Loucy (cell line): ENCODE measurements at regions not wholly inside any gene's neighbourhood (a gene's known extent, or its start where the extent isn't known, plus 50 kb on each side); places are given as distances from the start of the nearest gene placed in this dataset.

Experiments
- H2AFZ ChIP-seq: fragments of 200-600 bp; sonication (generic); 2 replicates; pipeline ENCODE4 v1.6.0; 2016; ENCODE audit warnings: antibody characterized with exemption, mild to moderate bottlenecking, low read length, moderate library complexity
- H3F3A ChIP-seq: fragments of 200-600 bp; 2 replicates; pipeline ENCODE4 v1.6.0; 2016; ENCODE audit warnings: antibody characterized with exemption, low read depth, mild to moderate bottlenecking
- H3K27me3 ChIP-seq: fragments of 200-600 bp; sonication (generic); 2 replicates; pipeline ENCODE4 v1.6.1; 2014; ENCODE audit warnings: low read length, mild to moderate bottlenecking; ENCODE audit not compliant: insufficient read depth, poor library complexity, severe bottlenecking
- H3K36me3 ChIP-seq: fragments of 200-600 bp; sonication (generic); 2 replicates; pipeline ENCODE4 v1.6.1; 2016; ENCODE audit warnings: low read length; ENCODE audit not compliant: insufficient read depth
- H3K4me1 ChIP-seq: fragments of 200-600 bp; sonication (generic); 2 replicates; pipeline ENCODE4 v1.5.1; 2014; ENCODE audit warnings: low read length, mild to moderate bottlenecking; ENCODE audit not compliant: insufficient read depth, poor library complexity, severe bottlenecking
- H3K4me2 ChIP-seq: fragments of 200-600 bp; sonication (generic); 2 replicates; pipeline ENCODE4 v1.6.0; 2014; ENCODE audit warnings: antibody characterized with exemption, low read length, low read depth, mild to moderate bottlenecking; ENCODE audit not compliant: poor library complexity, severe bottlenecking
- H3K4me3 ChIP-seq: fragments of 200-600 bp; sonication (generic); 2 replicates; pipeline ENCODE4 v1.5.1; 2014; ENCODE audit warnings: low read length, mild to moderate bottlenecking, mixed read lengths; ENCODE audit not compliant: poor library complexity, severe bottlenecking
- H3K79me2 ChIP-seq: fragments of 200-600 bp; sonication (generic); 2 replicates; pipeline ENCODE4 v1.6.1; 2014; ENCODE audit warnings: low read length; ENCODE audit not compliant: insufficient read depth
- H3K9ac ChIP-seq: fragments of 200-600 bp; sonication (generic); 2 replicates; pipeline ENCODE4 v1.6.0; 2014; ENCODE audit warnings: mild to moderate bottlenecking, low read depth, low read length, moderate library complexity; ENCODE audit not compliant: poor library complexity, severe bottlenecking
- H3K9me2 ChIP-seq: fragments of 200-600 bp; sonication (generic); replicated peaks from 2 replicates; pipeline ENCODE4 v1.6.1; 2016; ENCODE audit warnings: low read depth, low read length, mixed read lengths
- H3K9me3 ChIP-seq: fragments of 200-600 bp; sonication (generic); 2 replicates; pipeline ENCODE4 v1.6.1; 2014; ENCODE audit warnings: mild to moderate bottlenecking, antibody characterized with exemption, low read length, low read depth; ENCODE audit not compliant: insufficient read depth
- H4K20me1 ChIP-seq: fragments of 200-600 bp; sonication (generic); 2 replicates; pipeline ENCODE4 v1.6.0; 2014; ENCODE audit warnings: antibody characterized with exemption, low read length, mild to moderate bottlenecking; ENCODE audit not compliant: insufficient read depth, poor library complexity, severe bottlenecking
- EZH2phosphoT487 ChIP-seq: fragments of 200-600 bp; IDR thresholded peaks from 2 replicates; pipeline ENCODE4 v1.6.1; 2018; ENCODE audit warnings: antibody characterized with exemption, mild to moderate bottlenecking, moderate library complexity, borderline replicate concordance
- TF ChIP-seq, protein P1 (sequence below): fragments of 200-600 bp; sonication (generic); conservative IDR thresholded peaks from 2 replicates; pipeline ENCODE4 v1.5.1; 2014; ENCODE audit warnings: mild to moderate bottlenecking, antibody characterized with exemption, low read length

DNA sequence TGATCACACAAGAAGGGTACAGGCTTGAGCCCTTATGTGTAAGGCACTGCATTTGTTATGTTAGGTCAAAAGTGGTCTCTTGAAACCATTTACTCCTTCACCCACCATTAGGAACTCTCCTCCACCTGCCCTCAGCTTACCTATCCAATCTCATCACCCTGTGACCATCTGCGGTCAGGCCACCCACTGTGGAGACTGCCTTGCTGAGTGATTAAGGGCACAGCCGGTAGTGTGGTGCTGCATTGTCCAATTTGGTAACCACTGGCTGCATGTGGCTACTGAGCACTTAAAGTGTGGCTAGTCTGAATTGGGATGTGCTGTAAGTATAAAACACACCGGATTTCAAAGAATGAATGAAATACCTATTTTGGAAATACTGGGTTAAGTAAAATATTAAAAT is 177.1 kb upstream of the PARP11 start:
- Histone ChIP-seq H3K4me3 (no peak overlapping the region), H3K79me2 (no peaks in the 10 kb centered on the region), H3K9ac (no peak overlapping the region), H4K20me1 (no peaks in the 10 kb centered on the region), H3K4me2 (no peak overlapping the region), H3K27me3 (peaks cover 4% of the 10 kb centered on the region), H3K36me3 (no peaks in the 10 kb centered on the region), H2AFZ (no peak overlapping the region), H3K9me3 (no peaks in the 10 kb centered on the region), H3K9me2 (no peaks in the 10 kb centered on the region), H3F3A (no peaks in the 10 kb centered on the region), H3K4me1 (no peaks in the 10 kb centered on the region)
- TF ChIP-seq, protein P1, sequence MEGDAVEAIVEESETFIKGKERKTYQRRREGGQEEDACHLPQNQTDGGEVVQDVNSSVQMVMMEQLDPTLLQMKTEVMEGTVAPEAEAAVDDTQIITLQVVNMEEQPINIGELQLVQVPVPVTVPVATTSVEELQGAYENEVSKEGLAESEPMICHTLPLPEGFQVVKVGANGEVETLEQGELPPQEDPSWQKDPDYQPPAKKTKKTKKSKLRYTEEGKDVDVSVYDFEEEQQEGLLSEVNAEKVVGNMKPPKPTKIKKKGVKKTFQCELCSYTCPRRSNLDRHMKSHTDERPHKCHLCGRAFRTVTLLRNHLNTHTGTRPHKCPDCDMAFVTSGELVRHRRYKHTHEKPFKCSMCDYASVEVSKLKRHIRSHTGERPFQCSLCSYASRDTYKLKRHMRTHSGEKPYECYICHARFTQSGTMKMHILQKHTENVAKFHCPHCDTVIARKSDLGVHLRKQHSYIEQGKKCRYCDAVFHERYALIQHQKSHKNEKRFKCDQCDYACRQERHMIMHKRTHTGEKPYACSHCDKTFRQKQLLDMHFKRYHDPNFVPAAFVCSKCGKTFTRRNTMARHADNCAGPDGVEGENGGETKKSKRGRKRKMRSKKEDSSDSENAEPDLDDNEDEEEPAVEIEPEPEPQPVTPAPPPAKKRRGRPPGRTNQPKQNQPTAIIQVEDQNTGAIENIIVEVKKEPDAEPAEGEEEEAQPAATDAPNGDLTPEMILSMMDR = no peak

DNA sequence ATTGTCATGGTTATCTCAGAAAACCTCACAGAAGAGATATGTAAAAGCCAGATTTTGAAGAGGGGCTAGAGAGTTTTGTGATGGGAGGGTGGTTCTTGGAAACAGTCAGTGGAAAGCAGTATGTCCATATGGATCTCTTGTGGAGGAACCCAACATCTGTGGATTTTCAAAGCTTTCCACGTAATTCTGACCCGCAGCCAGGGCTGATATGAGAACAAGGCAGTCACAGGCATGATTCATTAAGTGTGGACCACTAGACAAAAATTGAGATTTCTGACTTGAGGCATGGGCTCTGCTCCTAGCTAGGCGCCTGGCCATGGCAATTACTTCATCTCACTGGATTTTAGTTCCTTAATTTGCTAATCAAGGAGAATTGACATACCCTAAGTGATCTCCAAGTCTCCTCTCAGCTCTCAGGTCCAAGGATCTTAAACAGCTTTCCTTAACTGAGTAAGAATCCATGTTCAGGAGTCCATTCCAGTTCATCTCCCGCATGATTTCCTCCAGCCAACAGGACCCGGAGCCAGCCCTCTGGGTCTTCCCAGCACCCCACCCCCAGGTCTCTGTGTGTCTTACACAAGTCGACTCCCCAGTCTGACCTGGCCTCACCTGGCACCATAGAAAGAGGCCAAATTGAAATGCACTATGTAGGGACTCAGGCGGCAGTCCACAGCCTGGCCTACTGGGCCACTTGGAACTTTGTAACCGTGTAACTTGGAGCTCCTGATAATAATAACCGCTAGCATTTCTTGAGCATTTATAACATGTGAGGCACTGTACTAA is 176.3 kb upstream of the PARP11 start:
- Histone ChIP-seq H2AFZ (no peak overlapping the region), H3K4me1 (no peaks in the 10 kb centered on the region), H4K20me1 (no peaks in the 10 kb centered on the region), H3K4me2 (no peak overlapping the region), H3F3A (no peaks in the 10 kb centered on the region), H3K9ac (no peak overlapping the region), H3K79me2 (no peaks in the 10 kb centered on the region), H3K4me3 (no peak overlapping the region), H3K36me3 (no peaks in the 10 kb centered on the region), H3K9me3 (no peaks in the 10 kb centered on the region), H3K9me2 (no peaks in the 10 kb centered on the region), H3K27me3 (peaks cover 4% of the 10 kb centered on the region)
- TF ChIP-seq, protein P1 = no peak
- TF ChIP-seq EZH2phosphoT487 = no peak

GRCh38 chr12:4047421-4047820 is 174.2 kb upstream of the PARP11 start:
- Histone ChIP-seq H3K4me1 (no peaks in the 10 kb centered on the region), H3K4me2 (no peak overlapping the region), H3K9me3 (no peaks in the 10 kb centered on the region), H3K9me2 (no peaks in the 10 kb centered on the region), H3K79me2 (no peaks in the 10 kb centered on the region), H3K27me3 (peaks cover 4% of the 10 kb centered on the region), H3F3A (no peaks in the 10 kb centered on the region), H3K36me3 (no peaks in the 10 kb centered on the region), H2AFZ (no peak overlapping the region), H3K9ac (no peak overlapping the region), H3K4me3 (no peak overlapping the region), H4K20me1 (no peaks in the 10 kb centered on the region)
- TF ChIP-seq, protein P1 = no peak
- no peak for TF ChIP-seq EZH2phosphoT487
